GM12892 (cell line): ENCODE measurements at regions not wholly inside any gene's neighbourhood (a gene's known extent, or its start where the extent isn't known, plus 50 kb on each side); places are given as distances from the start of the nearest gene placed in this dataset.

ENCODE experiments used
- DNase-seq: peaks from one replicate; pipeline ENCODE4 v3.0.0; 2011; ENCODE audit not compliant: insufficient read length
- FAIRE-seq: peaks from 2 replicates; lab custom pipeline; 2011; peaks lifted over from hg19 to GRCh38; lab: Jason Lieb, UNC
- POLR2A ChIP-seq: IDR thresholded peaks from 2 replicates; pipeline ENCODE4 v1.6.1; 2011; ENCODE audit warnings: low read depth, low read length, control low read depth
- POLR2AphosphoS5 ChIP-seq: IDR thresholded peaks from 2 replicates; pipeline ENCODE4 v1.6.1; 2011; ENCODE audit warnings: low read depth, low read length, control low read depth
- TAF1 ChIP-seq: IDR thresholded peaks from 2 replicates; pipeline ENCODE4 v1.6.1; 2011; ENCODE audit warnings: low read depth, mild to moderate bottlenecking, control low read depth, low read length, borderline replicate concordance

- DNase-seq = no peak
- no peak for FAIRE-seq
- TF ChIP-seq TAF1 (no peak), POLR2A (no peak)
Measured at GRCh38 chr7:9181356-9181755, 747.9 kb downstream of the NXPH1 start.

- TF ChIP-seq POLR2AphosphoS5 = no peak
- FAIRE-seq (no peak), DNase-seq (no peak)
Measured at GRCh38 chr7:9186730-9187129, 753.3 kb downstream of the NXPH1 start.

- no peak for DNase-seq
- no peak for FAIRE-seq
- TF ChIP-seq POLR2AphosphoS5 (no peak), TAF1 (no peak), POLR2A (no peak)
Measured at GRCh38 chr7:9189703-9190102, 756.3 kb downstream of the NXPH1 start.

- DNase-seq (no peak), FAIRE-seq (no peak)
- TF ChIP-seq TAF1 (no peak), POLR2AphosphoS5 (no peak), POLR2A (no peak)
Measured at GRCh38 chr7:9192969-9193368, 759.6 kb downstream of the NXPH1 start.

DNA sequence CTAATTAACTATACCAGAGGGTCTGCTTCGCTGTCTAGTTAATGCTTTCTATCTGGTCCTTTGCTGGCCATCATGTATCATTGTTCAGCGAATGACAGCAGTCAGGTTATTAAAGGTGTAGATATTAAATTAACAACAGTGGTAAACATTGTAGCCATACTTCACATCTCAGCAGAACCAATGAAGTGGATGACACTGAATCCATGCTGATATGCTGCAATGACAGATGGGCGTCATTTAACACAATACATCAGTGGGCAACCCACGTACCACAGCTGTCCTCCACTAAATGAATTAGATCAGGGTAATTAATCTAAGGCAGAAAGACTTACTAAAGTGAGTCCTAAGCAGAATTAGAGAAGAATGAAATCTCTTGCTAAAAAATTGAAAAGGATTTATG lies 767.2 kb downstream of the NXPH1 start:
- TF ChIP-seq POLR2AphosphoS5 = no peak
- TF ChIP-seq TAF1 = no peak
- no peak for TF ChIP-seq POLR2A
- DNase-seq (no peak), FAIRE-seq (no peak)

DNA sequence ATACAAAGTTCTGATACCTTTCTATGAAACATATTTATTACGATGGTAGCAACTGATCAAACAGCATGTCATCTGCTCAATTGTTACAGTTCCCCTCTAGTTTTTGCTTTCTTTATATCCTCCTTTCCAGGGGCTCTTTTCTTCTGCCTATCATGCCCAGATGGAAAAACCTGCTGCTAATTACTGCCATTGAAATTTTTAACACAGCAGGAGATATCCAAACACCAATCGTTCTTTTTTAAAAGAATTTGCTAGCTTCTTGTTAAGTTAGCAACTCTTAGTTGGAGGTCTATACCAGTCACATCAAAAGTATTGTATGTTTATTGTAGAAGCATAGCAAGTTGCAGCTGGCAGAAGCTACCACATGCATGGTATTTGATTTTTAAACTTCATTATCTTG lies 768.5 kb downstream of the NXPH1 start:
- DNase-seq (no peak), FAIRE-seq (no peak)
- TF ChIP-seq POLR2A (no peak), POLR2AphosphoS5 (no peak), TAF1 (no peak)

- FAIRE-seq = no peak
- TF ChIP-seq POLR2A (no peak), TAF1 (no peak), POLR2AphosphoS5 (no peak)
- DNase-seq = no peak
Measured at GRCh38 chr7:9204571-9204970, 771.2 kb downstream of the NXPH1 start.

- FAIRE-seq (no peak), DNase-seq (no peak)
- no peak for TF ChIP-seq POLR2AphosphoS5
- no peak for TF ChIP-seq TAF1
- TF ChIP-seq POLR2A = no peak
Measured at GRCh38 chr7:9210114-9210513, 776.7 kb downstream of the NXPH1 start.

DNA sequence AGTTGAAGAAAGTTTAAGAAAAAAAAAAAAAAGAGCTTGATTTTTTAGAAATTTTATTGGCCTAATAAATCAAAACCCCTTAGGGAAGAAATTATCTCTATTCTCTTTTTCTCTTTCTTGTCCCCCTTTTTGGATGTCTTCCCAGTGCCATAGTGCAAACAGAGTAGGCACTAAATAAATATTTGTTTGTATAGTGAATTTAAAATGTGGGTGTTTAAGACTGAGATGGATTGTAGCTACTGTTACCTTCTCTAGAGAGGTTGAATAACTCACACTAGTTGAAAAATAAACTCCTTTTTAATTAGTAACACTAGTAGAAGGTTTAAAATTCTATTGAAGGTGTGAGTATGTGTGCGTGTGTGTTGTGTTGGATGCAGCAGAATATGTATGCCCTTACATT lies 783.8 kb downstream of the NXPH1 start:
- FAIRE-seq (no peak), DNase-seq (no peak)
- TF ChIP-seq POLR2A (no peak), POLR2AphosphoS5 (no peak), TAF1 (no peak)

- TF ChIP-seq POLR2AphosphoS5 (no peak), TAF1 (no peak)
- DNase-seq = no peak
- no peak for FAIRE-seq
Measured at GRCh38 chr7:9226500-9226899, 793.1 kb downstream of the NXPH1 start.

DNA sequence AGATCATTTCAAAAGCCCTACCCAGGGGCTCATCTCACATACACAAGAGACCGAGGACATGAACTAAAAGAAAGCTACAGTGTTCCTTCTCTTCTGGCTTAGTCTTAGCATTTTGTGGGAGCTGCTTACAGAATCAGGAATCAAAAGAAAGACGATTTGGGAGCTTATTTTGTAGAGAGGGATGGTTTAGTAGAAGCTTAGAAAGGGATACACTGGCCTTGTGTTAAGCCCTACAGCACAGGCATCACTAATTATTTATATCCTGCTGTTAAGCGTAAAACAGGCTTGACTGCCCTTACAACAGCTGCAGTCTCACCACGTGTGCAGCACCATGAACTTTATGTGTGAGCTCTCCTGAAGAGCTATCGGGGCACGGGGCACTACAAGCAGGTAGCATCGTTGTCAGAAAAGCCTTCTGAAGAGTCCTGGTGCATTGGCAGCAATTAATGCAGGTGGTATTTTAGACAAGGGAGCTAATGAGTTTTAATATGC lies 798.3 kb downstream of the NXPH1 start:
- DNase-seq = no peak
- no peak for FAIRE-seq
- TF ChIP-seq POLR2A (no peak), POLR2AphosphoS5 (no peak)

DNA sequence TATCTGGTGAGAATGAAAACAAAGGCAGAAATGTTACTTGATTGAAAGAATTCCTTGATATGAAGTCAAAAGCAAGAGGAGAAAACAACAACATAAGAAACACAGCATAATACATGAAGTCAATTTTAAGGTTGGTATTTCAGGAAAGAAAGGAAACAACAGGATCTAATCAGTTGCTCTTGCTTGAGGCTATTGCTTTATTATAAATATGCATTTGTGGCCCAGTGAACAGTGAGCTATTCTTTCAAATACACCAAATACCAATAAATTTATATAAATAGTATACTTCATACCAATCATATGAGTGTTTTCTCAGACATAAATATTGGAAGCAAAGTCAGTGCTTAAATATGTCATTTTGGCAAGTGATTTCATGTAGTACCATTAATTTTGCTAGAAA lies 806.6 kb downstream of the NXPH1 start:
- DNase-seq (no peak), FAIRE-seq (no peak)
- TF ChIP-seq POLR2AphosphoS5 (no peak), POLR2A (no peak), TAF1 (no peak)

DNA sequence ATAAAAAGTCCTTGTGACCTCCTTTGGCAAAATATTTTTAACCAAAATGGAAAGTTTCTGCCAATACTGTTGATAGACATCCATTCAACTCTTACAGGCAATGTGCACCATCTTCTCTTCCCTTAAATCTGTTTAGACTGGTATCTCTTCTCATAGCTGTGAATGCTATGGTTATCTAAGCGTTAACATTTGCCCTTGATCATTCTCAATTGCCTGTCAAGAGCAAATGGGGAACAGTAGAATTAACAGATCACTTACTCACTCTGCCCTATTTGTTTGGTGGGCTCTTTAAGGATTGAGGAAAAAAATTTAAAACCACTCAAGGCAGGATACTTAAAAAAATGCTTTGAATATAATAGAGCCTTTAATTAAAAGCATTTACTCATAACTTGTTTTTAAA lies 808.4 kb downstream of the NXPH1 start:
- FAIRE-seq = no peak
- TF ChIP-seq POLR2A = no peak
- TF ChIP-seq POLR2AphosphoS5 = no peak
- no peak for TF ChIP-seq TAF1
- no peak for DNase-seq

DNA sequence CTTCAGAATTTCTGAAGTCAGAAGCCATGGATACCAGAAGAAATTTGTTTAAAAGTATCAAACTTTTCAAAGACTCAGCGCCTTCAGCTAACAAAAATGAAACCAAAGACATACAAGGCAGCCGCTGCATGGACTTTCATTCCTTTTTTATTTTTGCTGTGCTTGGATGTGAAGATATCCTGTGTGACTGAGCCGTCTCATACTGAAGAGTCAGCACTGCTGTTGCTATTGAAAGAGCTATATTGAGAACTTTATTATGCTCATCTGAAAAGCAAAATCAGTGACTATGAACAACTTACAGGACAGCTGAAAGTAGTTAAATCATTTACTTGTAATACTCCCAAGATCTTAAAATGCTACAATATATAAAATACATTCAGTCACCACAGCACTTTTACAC lies 809.2 kb downstream of the NXPH1 start:
- DNase-seq (no peak), FAIRE-seq (no peak)
- TF ChIP-seq POLR2AphosphoS5 = no peak
